ENCODE measurements at regions not wholly inside any gene's neighbourhood (a gene's known extent, or its start where the extent isn't known, plus 50 kb on each side); places are given as distances from the start of the nearest gene placed in this dataset.

- no peak for TF ChIP-seq ZNF703 (CRISPR knock-in tag; IDR thresholded peaks at IDR 0.05; ENCODE audit: borderline replicate concordance)
- no peak for TF ChIP-seq CTCF (CRISPR knock-in tag; IDR thresholded peaks at IDR 0.05)
- no peak for TF ChIP-seq ZNF446 (CRISPR knock-in tag; IDR thresholded peaks at IDR 0.05)
- no peak for TF ChIP-seq FOXK2 (IDR thresholded peaks at IDR 0.05)
- no peak for TF ChIP-seq ZNF382 (CRISPR knock-in tag; IDR thresholded peaks at IDR 0.05; ENCODE audit: borderline replicate concordance)
- TF ChIP-seq, protein P1, sequence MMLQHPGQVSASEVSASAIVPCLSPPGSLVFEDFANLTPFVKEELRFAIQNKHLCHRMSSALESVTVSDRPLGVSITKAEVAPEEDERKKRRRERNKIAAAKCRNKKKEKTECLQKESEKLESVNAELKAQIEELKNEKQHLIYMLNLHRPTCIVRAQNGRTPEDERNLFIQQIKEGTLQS (CRISPR knock-in tag; IDR thresholded peaks at IDR 0.05), result no peak
- no peak for TF ChIP-seq JUND (CRISPR knock-in tag; IDR thresholded peaks at IDR 0.05)
- no peak for TF ChIP-seq SP2 (CRISPR knock-in tag; IDR thresholded peaks at IDR 0.05)
- TF ChIP-seq ZNF121 (CRISPR knock-in tag; IDR thresholded peaks at IDR 0.05), result no peak
These were observed 76.5 kb downstream of the ZNF518B start for GRCh38 chr4:10380735-10381134.
